ENCODE measurements at regions not wholly inside any gene's neighbourhood (a gene's known extent, or its start where the extent isn't known, plus 50 kb on each side); places are given as distances from the start of the nearest gene placed in this dataset.
"Not testable (repeated sequence)": the region's sequence is repeated elsewhere in the genome, so short reads cannot be mapped to it uniquely, and the experiment has no call there.

- DNase-seq, result no peak
Observed at GRCh38 chr5:120327180-120327579, 136.9 kb upstream of the PRR16 start.

DNA sequence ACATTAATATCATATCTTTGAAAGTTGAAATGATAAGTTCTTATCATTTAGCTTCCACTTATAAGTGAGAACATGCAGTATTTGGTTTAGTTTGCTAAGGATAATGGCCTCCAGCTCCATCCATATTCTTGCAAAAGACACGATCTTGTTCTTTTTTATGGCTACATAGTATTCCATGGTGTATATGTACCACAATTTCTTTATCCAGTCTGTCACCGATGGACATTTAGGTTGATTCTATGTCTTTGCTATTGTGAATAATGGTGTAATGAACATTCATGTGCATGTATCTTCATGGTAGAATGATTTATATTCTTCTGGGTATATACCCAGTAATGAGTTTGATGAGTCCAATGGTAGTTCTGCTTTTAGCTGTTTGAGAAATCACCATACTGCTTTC is 135.0 kb upstream of the PRR16 start:
- no peak for DNase-seq

DNA sequence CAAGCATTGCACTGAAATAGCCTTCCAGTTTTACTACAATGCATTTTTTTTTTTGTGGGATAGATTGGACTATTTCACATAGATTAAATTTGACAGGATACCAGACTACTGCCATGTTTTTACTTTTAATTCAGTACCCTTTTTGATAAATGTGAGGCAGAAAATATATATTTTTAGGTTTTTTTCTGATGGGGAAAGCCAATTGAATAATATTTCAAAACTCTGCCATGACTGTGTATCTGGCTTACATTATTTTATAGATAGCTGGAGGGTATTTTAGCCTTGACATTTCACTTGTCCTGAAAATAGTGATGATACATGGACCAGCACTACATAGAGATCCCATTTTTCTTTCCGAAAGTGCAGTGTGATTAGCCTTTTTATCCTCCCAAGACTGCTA is 133.5 kb upstream of the PRR16 start:
- DNase-seq, result no peak

- DNase-seq, result no peak
Observed at GRCh38 chr5:120344181-120344580, 119.9 kb upstream of the PRR16 start.

- no peak for DNase-seq
Observed at GRCh38 chr5:120345947-120346346, 118.2 kb upstream of the PRR16 start.

GRCh38 chr5:120351071-120351470 is 113.0 kb upstream of the PRR16 start:
- not testable (repeated sequence) for DNase-seq

DNA sequence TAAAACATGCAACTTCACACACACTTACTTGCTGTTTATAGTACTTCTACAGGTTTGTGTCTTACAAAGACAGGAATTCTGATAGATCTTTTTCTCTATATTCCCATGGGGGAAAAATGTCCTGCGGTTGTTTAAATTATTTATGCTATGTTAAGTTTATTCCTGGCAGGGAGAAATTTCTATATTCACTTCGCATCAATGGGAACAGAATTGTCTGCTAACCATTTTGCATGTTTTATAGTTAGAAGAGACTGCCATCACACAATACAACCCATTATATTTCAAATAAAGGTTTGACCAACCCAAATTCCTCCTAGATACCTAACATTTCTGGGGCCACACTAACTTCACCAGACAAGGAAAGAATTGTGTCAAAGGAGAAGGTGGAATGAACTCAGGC is 110.0 kb upstream of the PRR16 start:
- no peak for DNase-seq

GRCh38 chr5:120358949-120359348 is 105.2 kb upstream of the PRR16 start:
- no peak for DNase-seq

DNA sequence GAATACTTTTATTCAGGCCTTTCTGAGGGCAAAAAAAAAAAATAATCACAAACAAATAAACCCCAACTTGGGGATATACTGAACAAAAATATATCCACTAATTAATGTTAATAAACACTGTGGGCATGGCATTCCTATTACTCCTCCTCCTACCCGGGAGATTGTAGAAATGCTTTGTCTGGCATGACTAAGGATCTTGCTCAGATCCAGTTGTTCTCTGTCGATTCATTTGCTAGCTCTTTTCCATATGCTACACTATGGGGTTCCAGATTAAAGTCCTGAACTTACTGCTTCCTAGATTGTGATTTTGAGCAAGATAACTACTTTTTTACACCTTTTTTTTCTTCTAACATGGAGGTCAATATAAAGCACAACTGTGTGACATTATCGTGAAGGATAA is 102.2 kb upstream of the PRR16 start:
- no peak for DNase-seq

DNA sequence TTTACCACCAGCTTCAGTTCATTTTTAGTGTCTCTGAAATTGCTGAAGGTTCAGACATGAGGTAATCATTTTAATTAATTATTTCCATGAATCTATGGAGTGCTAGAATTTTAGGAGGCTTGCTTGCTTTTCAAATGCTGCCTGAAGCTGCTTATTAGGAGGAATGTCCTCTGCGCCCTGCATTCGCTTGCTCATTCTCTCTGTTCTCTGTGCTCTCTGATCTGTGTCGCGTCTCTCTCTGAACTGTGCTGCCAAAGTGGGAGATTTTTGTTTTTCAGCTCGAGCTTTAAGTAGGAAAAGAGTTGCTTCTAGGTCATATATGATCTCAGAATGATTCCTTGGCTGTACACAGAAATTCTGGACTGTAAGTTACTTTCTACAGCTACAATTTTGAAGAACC is 101.7 kb upstream of the PRR16 start:
- no peak for DNase-seq

DNA sequence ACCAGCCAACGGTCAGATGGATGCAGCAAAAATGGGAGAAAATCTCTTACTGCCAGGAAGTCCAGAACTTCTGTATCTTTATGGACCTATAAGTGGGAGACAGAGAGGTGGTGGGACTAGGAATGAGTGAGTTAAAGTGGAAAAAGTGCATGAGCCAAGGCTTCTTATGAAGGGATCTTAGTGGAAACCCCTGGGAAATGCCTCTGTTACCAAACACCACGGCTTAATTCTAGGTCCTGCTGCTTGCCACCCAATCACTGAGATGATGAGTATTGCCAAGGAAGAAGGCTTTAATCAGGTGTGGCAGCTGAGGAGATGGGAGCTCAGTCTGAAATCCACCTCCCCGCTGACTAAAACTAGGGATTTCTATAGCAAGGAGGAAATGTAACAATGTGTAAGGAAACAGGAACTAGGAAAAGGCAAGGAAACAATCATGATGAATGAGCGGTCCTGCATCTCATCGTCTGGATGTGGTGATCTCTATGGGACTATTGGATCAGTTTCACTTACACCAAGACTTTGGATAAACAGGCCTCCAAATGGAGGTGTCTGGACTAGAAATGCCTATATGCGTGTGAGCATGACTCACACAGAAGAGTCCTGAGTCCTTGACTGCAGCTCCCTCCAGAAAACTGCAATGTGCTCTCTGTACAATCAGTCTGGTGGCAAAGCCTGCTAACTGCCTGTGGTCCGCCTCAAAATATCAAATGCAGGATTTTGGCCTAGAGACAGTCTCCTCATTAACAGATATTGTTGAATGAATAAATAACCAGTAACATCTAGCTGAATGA is 98.2 kb upstream of the PRR16 start:
- no peak for DNase-seq

DNA sequence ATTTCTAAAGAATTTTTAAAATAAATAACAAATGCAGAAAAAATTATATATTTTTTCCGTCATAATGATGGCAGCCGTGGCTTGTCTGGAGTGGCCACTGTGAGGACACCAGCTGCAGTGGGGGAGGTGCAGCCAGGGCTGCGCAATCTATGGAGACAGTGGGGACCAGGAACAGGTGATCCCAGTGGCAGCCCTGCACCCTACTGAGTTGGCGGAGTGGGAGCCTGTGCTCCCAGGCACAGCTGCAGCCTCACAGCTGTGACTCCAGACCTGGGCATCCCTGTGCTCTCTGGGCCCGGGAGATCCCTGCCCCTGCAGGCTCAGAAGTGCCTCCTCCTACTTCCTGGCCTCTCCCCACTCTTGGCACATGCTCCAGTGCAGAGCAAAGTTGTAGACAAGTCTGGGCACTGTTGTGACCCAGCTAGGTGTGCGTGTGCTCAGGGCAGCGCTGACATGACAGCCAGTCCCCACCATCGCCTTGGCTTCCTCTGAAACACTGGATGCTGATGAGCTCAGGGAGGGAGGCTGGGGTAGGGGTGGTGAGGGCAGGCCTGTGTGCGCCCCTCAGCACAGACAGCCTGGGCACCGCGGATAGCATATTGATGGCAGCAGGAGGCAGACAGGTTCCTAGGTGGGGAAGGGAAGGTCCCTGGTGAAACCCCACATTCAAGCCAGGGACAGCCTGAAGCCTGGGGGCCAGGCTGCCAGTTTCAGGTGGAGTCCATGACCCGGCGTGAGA is 96.0 kb upstream of the PRR16 start:
- no peak for DNase-seq

GRCh38 chr5:120368923-120369715 is 95.0 kb upstream of the PRR16 start:
- no peak for DNase-seq

DNA sequence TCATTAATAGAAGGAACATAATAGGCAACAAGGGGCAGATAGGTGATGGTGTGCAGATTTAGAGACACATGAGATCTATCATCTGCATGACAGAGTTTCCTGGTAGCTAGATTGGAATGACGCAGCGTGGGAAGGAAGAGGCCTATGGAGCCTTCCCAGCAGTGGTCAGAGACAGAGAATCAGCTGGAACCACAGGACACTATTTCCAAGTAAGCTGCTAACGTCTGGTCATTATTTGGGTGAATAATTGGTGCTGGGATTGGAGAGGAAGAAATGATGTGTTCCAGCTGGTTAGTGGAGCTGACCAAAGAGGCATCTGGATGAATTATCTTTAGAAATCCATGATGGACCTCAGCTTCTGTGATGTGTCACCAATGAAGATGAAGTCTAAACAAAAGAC is 91.2 kb upstream of the PRR16 start:
- no peak for DNase-seq

DNA sequence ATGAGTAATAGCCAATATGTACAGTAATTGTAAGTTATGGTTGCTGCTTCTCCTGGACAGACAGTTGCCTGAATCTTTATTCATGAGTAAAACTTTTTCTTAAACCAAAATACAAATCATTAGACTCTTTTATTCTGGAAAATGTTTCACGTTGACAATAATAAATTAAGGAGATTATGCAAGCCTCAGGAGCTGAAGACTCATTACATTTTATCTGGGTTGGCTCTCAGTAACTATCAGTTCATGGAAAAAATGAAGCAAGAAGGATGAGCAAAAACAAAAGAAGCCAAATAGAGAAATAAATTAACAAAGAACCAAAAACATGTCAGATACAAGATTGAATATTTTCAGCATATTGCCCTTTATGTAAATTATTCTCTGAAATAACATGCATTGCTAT is 88.9 kb upstream of the PRR16 start:
- no peak for DNase-seq

- no peak for DNase-seq
Observed at GRCh38 chr5:120380644-120381043, 83.5 kb upstream of the PRR16 start.

- no peak for DNase-seq
Observed at GRCh38 chr5:120382833-120383232, 81.3 kb upstream of the PRR16 start.

- no peak for DNase-seq
Observed at GRCh38 chr5:120386981-120387380, 77.1 kb upstream of the PRR16 start.

DNA sequence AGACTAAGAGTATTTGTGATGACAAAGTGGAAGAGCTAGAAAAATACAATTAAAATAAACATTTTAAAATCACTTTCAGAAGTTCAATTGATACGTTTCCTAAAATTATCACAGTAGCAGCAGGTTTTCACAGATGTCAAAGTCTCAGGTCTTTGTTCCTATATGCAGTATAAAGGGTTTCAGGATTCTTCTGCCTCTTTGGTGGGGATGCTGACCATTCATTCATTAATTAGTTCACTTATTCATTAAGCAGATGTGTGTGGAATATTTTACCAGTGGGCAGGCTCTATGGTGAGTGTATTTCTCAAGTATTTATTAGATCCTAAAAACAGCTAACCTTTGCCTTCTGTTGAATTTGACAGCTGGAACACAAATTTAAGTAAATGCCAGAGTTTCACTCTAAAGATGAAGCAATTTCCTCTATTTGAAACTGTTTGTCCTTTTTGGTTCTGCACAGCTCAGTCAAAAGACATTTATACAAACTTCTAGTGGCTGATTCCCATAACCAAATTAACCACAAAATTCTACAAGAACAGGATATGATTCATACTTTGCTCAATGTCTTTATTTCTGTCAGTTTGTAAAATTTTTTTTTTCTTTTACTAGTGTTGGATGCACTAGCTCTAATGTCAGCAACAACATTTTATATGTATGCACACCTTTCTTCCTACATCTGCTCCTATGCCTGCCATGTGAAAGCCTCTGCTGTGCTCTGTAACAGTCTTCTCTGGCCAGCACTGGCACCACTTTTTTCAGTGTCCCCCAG is 75.9 kb upstream of the PRR16 start:
- no peak for DNase-seq

GRCh38 chr5:120394259-120394658 is 69.8 kb upstream of the PRR16 start:
- no peak for DNase-seq

GRCh38 chr5:120396186-120396585 is 67.9 kb upstream of the PRR16 start:
- DNase-seq, result no peak

DNA sequence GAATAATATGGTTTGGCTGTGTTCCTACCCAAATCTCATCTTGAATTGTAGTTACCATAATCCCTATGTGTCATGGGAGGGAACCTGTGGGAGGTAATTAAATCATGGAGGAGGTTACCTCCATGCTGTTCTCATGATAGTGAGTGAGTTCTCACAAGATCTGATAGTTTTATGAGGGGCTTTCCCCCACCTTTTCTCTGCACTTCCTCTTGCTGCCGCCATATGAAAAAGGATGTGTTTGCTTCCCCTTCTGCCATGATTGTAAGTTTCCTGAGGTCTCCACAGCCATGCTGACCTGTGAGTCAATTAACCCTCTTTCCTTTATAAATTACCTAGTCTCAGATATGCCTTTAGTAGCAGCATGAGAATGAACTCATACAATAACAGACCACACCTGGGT is 63.7 kb upstream of the PRR16 start:
- no peak for DNase-seq

Data from right lung (tissue), 2 donors.